Osteocyte (in vitro differentiated cells): ENCODE measurements at regions not wholly inside any gene's neighbourhood (a gene's known extent, or its start where the extent isn't known, plus 50 kb on each side); places are given as distances from the start of the nearest gene placed in this dataset.

ENCODE experiments used
- DNase-seq: peaks from one replicate; pipeline ENCODE4 v3.0.0; 2021; ENCODE audit warnings: mixed read lengths; ENCODE audit not compliant: unreplicated experiment; ENCODE audit errors: extremely low spot score
- H3K27ac Mint-ChIP-seq: one replicate; pipeline ENCODE4 v1.8.0; 2021; ENCODE audit warnings: mild to moderate bottlenecking, mixed read lengths; ENCODE audit not compliant: unreplicated experiment
- H3K27me3 Mint-ChIP-seq: one replicate; pipeline ENCODE4 v1.8.0; 2021; ENCODE audit warnings: mixed read lengths; ENCODE audit not compliant: unreplicated experiment
- H3K36me3 Mint-ChIP-seq: one replicate; pipeline ENCODE4 v1.8.0; 2021; ENCODE audit warnings: mixed read lengths; ENCODE audit not compliant: unreplicated experiment
- H3K4me1 Mint-ChIP-seq: one replicate; pipeline ENCODE4 v1.8.0; 2021; ENCODE audit warnings: mixed read lengths; ENCODE audit not compliant: unreplicated experiment
- H3K4me3 Mint-ChIP-seq: one replicate; pipeline ENCODE4 v1.8.0; 2021; ENCODE audit warnings: mild to moderate bottlenecking, moderate library complexity, mixed read lengths; ENCODE audit not compliant: unreplicated experiment
- H3K9me3 Mint-ChIP-seq: one replicate; pipeline ENCODE4 v1.8.0; 2021; ENCODE audit warnings: mixed read lengths; ENCODE audit not compliant: unreplicated experiment
- CTCF ChIP-seq: fragments of 200-600 bp; sonication (generic); IDR thresholded peaks from 2 replicates; pipeline ENCODE4 v1.5.0; 2021; ENCODE audit warnings: antibody characterized with exemption, mild to moderate bottlenecking, moderate library complexity

GRCh38 chr1:10936998-10937901 is 75.2 kb upstream of the TARDBP start:
- DNase-seq, result no peak
- TF ChIP-seq CTCF, result no peak
- no peak overlapping the region for H3K27ac Mint-ChIP-seq
- peaks cover 7% of the 10 kb centered on the region for H3K4me1 Mint-ChIP-seq
- H3K36me3 Mint-ChIP-seq, result no peaks in the 10 kb centered on the region
- peaks cover 4% of the 10 kb centered on the region for H3K27me3 Mint-ChIP-seq
- no peaks in the 10 kb centered on the region for H3K9me3 Mint-ChIP-seq
- no peak overlapping the region for H3K4me3 Mint-ChIP-seq

- Mint-ChIP-seq H3K27ac (no peak overlapping the region), H3K27me3 (peaks cover 8% of the 10 kb centered on the region), H3K4me3 (no peak overlapping the region), H3K36me3 (no peaks in the 10 kb centered on the region), H3K4me1 (peaks cover 10% of the 10 kb centered on the region), H3K9me3 (no peaks in the 10 kb centered on the region)
- DNase-seq, result no peak
- no peak for TF ChIP-seq CTCF
Observed at GRCh38 chr1:10938741-10939417, 73.6 kb upstream of the TARDBP start.

GRCh38 chr1:10939654-10940450 is 72.6 kb upstream of the TARDBP start:
- H3K4me3 Mint-ChIP-seq, result peak overlapping the region; percentile 24
- no peak overlapping the region for H3K27ac Mint-ChIP-seq
- H3K9me3 Mint-ChIP-seq, result no peaks in the 10 kb centered on the region
- H3K4me1 Mint-ChIP-seq, result peaks cover 14% of the 10 kb centered on the region
- H3K27me3 Mint-ChIP-seq, result peaks cover 10% of the 10 kb centered on the region
- no peaks in the 10 kb centered on the region for H3K36me3 Mint-ChIP-seq
- DNase-seq, result no peak
- no peak for TF ChIP-seq CTCF

- Mint-ChIP-seq H3K4me1 (peaks cover 14% of the 10 kb centered on the region), H3K4me3 (no peak overlapping the region), H3K27ac (no peak overlapping the region), H3K36me3 (no peaks in the 10 kb centered on the region), H3K9me3 (no peaks in the 10 kb centered on the region), H3K27me3 (peaks cover 11% of the 10 kb centered on the region)
- TF ChIP-seq CTCF, result no peak
- DNase-seq, result no peak
Observed at GRCh38 chr1:10940451-10940804, 72.0 kb upstream of the TARDBP start.
